GM12878 (cell line): ENCODE measurements at regions not wholly inside any gene's neighbourhood (a gene's known extent, or its start where the extent isn't known, plus 50 kb on each side); places are given as distances from the start of the nearest gene placed in this dataset.

Experiments used
- ATAC-seq: fragments of 200-7000 bp; cut with Tn5 transposase; 3 replicates; pipeline ENCODE4 v1.9.1; 2020; ENCODE audit warnings: mild to moderate bottlenecking, moderate library complexity
- BruUV-seq: library from RNA; stranded (reverse); fragments of 400-500 nt; replicated peaks from 2 replicates; lab custom pipeline; 2021; lab: Mats Ljungman, UMichigan
- CTCF ChIA-PET: fragments of 300-600 bp; sonication (Branson Sonifier 250); formaldehyde crosslinking; extraction: SDS; loops from one replicate; lab custom pipeline; 2021; ENCODE audit warnings: inconsistent platforms; lab: Yijun Ruan, JAX
- POLR2A ChIA-PET: fragments of 350-600 bp; formaldehyde crosslinking; extraction: SDS; loops from one replicate; lab custom pipeline; 2021; ENCODE audit warnings: inconsistent platforms; lab: Charles Lee
- RAD21 ChIA-PET: fragments of 300-600 bp; sonication (Branson Sonifier 250); formaldehyde crosslinking; loops from one replicate; lab custom pipeline; 2023; ENCODE audit warnings: antibody characterized with exemption; ENCODE audit not compliant: unreplicated experiment; lab: Charles Lee
- SMC1A ChIA-PET: fragments of 300-600 bp; sonication (Branson Sonifier 250); formaldehyde crosslinking; loops from one replicate; lab custom pipeline; 2023; ENCODE audit not compliant: unreplicated experiment, uncharacterized antibody; lab: Charles Lee
- DNase-seq: peaks from one replicate; pipeline ENCODE4 v3.0.0-alpha.2; 2011; ENCODE audit warnings: low read depth, low spot score
- FAIRE-seq: peaks from 3 replicates; lab custom pipeline; 2011; peaks lifted over from hg19 to GRCh38; lab: Jason Lieb, UNC
- H2AFZ ChIP-seq: 2 replicates; pipeline ENCODE4 v1.6.0; 2011; ENCODE audit warnings: low read depth, low read length, control low read depth; ENCODE audit not compliant: control insufficient read depth
- H3K27ac ChIP-seq: 2 replicates; pipeline ENCODE4 v1.5.1; 2011; ENCODE audit warnings: control low read depth; ENCODE audit not compliant: control insufficient read depth, insufficient read depth
- H3K27me3 ChIP-seq, 2 experiments: replicated peaks in 1 of 2; 2 replicates each; pipeline versions ENCODE4 v1.6.0 to v1.6.1; 2011; ENCODE audit warnings: low read length in 1 of 2; ENCODE audit not compliant: control insufficient read depth in 2 of 2, insufficient read depth in 2 of 2
- H3K36me3 ChIP-seq, 2 experiments: 2 replicates each; pipeline ENCODE4 v1.5.1; 2011; ENCODE audit warnings: low read length in 1 of 2; ENCODE audit not compliant: control insufficient read depth in 2 of 2, insufficient read depth in 2 of 2
- H3K4me1 ChIP-seq: 2 replicates; pipeline ENCODE4 v1.6.1; 2011; ENCODE audit warnings: mild to moderate bottlenecking, low read length, moderate library complexity, mixed read lengths; ENCODE audit not compliant: control insufficient read depth, insufficient read depth
- H3K4me2 ChIP-seq: 2 replicates; pipeline ENCODE4 v1.6.0; 2011; ENCODE audit warnings: control low read depth; ENCODE audit not compliant: control insufficient read depth, insufficient read depth
- H3K4me3 ChIP-seq: fragments of 200-600 bp; sonication (generic); 2 replicates; pipeline ENCODE4 v1.5.1; 2016
- H3K79me2 ChIP-seq: 2 replicates; pipeline ENCODE4 v1.6.0; 2011; ENCODE audit warnings: low read length; ENCODE audit not compliant: control insufficient read depth, insufficient read depth
- H3K9ac ChIP-seq: 2 replicates; pipeline ENCODE4 v1.8.0; 2011; ENCODE audit warnings: low read length, control low read depth, mixed read lengths; ENCODE audit not compliant: control insufficient read depth, insufficient read depth
- H3K9me3 ChIP-seq: replicated peaks from 3 replicates; pipeline ENCODE4 v1.5.1; 2011; ENCODE audit warnings: mild to moderate bottlenecking, low read length; ENCODE audit not compliant: control insufficient read depth, insufficient read depth
- H4K20me1 ChIP-seq: 2 replicates; pipeline ENCODE4 v1.6.0; 2011; ENCODE audit not compliant: control insufficient read depth, insufficient read depth
- IKZF2 ChIP-seq, 2 experiments: fragments of 450-650 bp; IDR thresholded peaks; 2 replicates each; pipeline ENCODE4 v1.6.1; 2017; ENCODE audit warnings: mild to moderate bottlenecking in 2 of 2, moderate library complexity in 2 of 2
- MYB ChIP-seq: fragments of 150-350 bp; IDR thresholded peaks from 2 replicates; pipeline ENCODE4 v1.6.1; 2014; ENCODE audit warnings: mild to moderate bottlenecking, low read depth, low read length, borderline replicate concordance
- SKIL ChIP-seq: fragments of 450-650 bp; IDR thresholded peaks from 2 replicates; pipeline ENCODE4 v1.6.1; 2017; ENCODE audit warnings: mild to moderate bottlenecking, low read depth, inconsistent platforms; ENCODE audit not compliant: poor library complexity, severe bottlenecking
- SREBF2 ChIP-seq: IDR thresholded peaks from 2 replicates; pipeline ENCODE4 v1.6.1; 2012; ENCODE audit warnings: mild to moderate bottlenecking, low read length
- YBX1 ChIP-seq: fragments of 450-650 bp; IDR thresholded peaks from 2 replicates; pipeline ENCODE4 v1.6.1; 2016; ENCODE audit warnings: antibody characterized with exemption
- WGBS: methylation state at CpG from one replicate; pipeline ENCODE4 v1.1.6; 2016; ENCODE audit warnings: low lambda C conversion rate; ENCODE audit not compliant: insufficient replicate concordance, insufficient coverage; ENCODE audit errors: missing lambda C conversion rate; 5-methylcytosine and 5-hydroxymethylcytosine counted together
- in situ Hi-C: fragments of 300-500 bp; cut with MboI; formaldehyde crosslinking; loops from 9 replicates; pipeline ENCODE4 v1.14.3; 2018; ENCODE audit warnings: mixed read lengths
- intact Hi-C: fragments of 100-400 bp; cut with micrococcal nuclease; formaldehyde crosslinking; loops from one replicate; pipeline ENCODE4 v1.14.2; 2022; ENCODE audit not compliant: unreplicated experiment
- TF ChIP-seq, protein P1 (sequence below): IDR thresholded peaks from 2 replicates; pipeline ENCODE4 v1.6.1; 2012; ENCODE audit warnings: low read depth, low read length, improper control_type of control experiment

DNA sequence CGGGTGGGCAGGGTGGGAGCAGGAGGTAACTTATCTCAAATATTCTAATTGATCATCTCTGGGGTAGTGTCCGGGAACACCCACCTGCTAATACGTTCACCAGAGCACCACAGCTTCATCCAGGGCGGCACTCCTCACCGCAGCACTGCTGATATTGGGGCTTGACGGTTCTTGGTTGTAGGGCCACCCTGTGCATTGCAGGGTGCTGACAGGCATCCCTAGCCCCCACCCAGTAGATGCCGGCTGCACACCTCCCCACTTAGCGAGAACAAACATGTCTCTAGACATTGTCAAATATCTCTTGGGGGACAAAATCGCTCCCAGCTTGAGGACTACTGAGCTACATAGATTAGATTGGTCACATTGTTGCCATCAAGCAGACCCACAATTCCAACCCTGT, 73.9 kb upstream of the WASF3 start:
- TF ChIP-seq SKIL (no peak), IKZF2 (IDR thresholded peaks at IDR 0.05) (no peak), YBX1 (no peak), SREBF2 (no peak), MYB (no peak)
- TF ChIP-seq, protein P1, sequence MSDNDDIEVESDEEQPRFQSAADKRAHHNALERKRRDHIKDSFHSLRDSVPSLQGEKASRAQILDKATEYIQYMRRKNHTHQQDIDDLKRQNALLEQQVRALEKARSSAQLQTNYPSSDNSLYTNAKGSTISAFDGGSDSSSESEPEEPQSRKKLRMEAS: no peak
- Histone ChIP-seq H3K27ac (no peak overlapping the region), H3K4me3 (no peak overlapping the region), H3K4me1 (no peaks in the 10 kb centered on the region), H3K27me3 (no peaks in the 10 kb centered on the region; a peak in 1 of 4 replicates), H3K36me3 (no peaks in the 10 kb centered on the region), H3K9me3 (no peaks in the 10 kb centered on the region), H4K20me1 (no peaks in the 10 kb centered on the region), H3K79me2 (no peaks in the 10 kb centered on the region), H3K4me2 (no peak overlapping the region), H3K9ac (no peak overlapping the region), H2AFZ (no peak overlapping the region)
- ATAC-seq (no peak), DNase-seq (no peak), FAIRE-seq (no peak)
- BruUV-seq: no TSS peak
- RAD21 ChIA-PET: interaction anchor here (2.3 kb wide), 1 partner anchor 299 kb away, joined by 7 read pairs; no protein-coding TSS in a partner anchor
- POLR2A ChIA-PET: no interaction called here
- CTCF ChIA-PET: interaction anchor here (0.5 to 3.7 kb wide), 7 partner anchors 12 to 461 kb away, joined by 3 to 30 read pairs (median 4); no protein-coding TSS in a partner anchor
- SMC1A ChIA-PET: interaction anchor here (1.8 kb wide), 1 partner anchor 13 kb away, joined by 7 read pairs; no protein-coding TSS in a partner anchor
- WGBS: 44% methylated on average over 9 of the region's 9 CpGs
- in situ Hi-C loops: no loop called here
- intact Hi-C loops: no loop called here
